Breast epithelium (tissue), 4 donors: ENCODE measurements at regions not wholly inside any gene's neighbourhood (a gene's known extent, or its start where the extent isn't known, plus 50 kb on each side); places are given as distances from the start of the nearest gene placed in this dataset.

Experiments used
- DNase-seq, 2 donors: peaks; one replicate each; pipeline ENCODE4 v3.0.0-alpha.2; 2019; ENCODE audit warnings: low spot score in 2 of 2
- H3K27ac ChIP-seq, 2 donors: fragments of 200-600 bp; sonication (generic) in 1 of 2; one replicate each; pipeline ENCODE4 v1.5.1; 2016 to 2019; ENCODE audit warnings: mild to moderate bottlenecking in 1 of 2
- H3K27me3 ChIP-seq, 2 donors: fragments of 200-600 bp; sonication (generic) in 1 of 2; one replicate each; pipeline versions ENCODE4 v1.5.1 to v1.6.0; 2017 to 2019; ENCODE audit warnings: control low read depth in 1 of 2, mild to moderate bottlenecking in 1 of 2
- H3K36me3 ChIP-seq: fragments of 200-600 bp; one replicate; pipeline ENCODE4 v1.5.1; 2019
- H3K4me1 ChIP-seq, 2 donors: fragments of 200-600 bp; sonication (generic); one replicate each; pipeline ENCODE4 v1.5.1; 2016 to 2019; ENCODE audit warnings: control low read depth in 1 of 2
- H3K4me3 ChIP-seq, 3 donors: fragments of 200-600 bp; sonication (generic); 1 replicate in 2 of 3; 2 replicates in 1 of 3; pipeline ENCODE4 v1.5.1; 2016 to 2019; ENCODE audit warnings: mild to moderate bottlenecking in 3 of 3, moderate library complexity in 2 of 3
- H3K9me3 ChIP-seq, 2 donors: fragments of 200-600 bp; sonication (generic) in 1 of 2; one replicate each; pipeline ENCODE4 v1.5.1; 2016 to 2019; ENCODE audit warnings: control low read depth in 1 of 2
- CTCF ChIP-seq, 3 donors: fragments of 450-650 bp; IDR thresholded peaks; one replicate each; pipeline ENCODE4 v1.5.1; 2016 to 2017; ENCODE audit warnings: antibody characterized with exemption in 3 of 3, mild to moderate bottlenecking in 3 of 3, moderate library complexity in 3 of 3
- POLR2A ChIP-seq: fragments of 450-650 bp; IDR thresholded peaks from one replicate; pipeline ENCODE4 v1.6.1; 2016; ENCODE audit warnings: antibody characterized with exemption, mild to moderate bottlenecking, moderate library complexity
- POLR2AphosphoS5 ChIP-seq, 3 donors: sonication (generic); formaldehyde crosslinking; IDR thresholded peaks; one replicate each; pipeline ENCODE4 v1.6.1; 2017; ENCODE audit warnings: antibody characterized with exemption in 3 of 3
- intact Hi-C: fragments of 100-400 bp; cut with DNase I; formaldehyde crosslinking; loops from one replicate; pipeline ENCODE4 v1.15.1; 2023; ENCODE audit warnings: low total_unique reads

- no peak for DNase-seq
- H3K27ac ChIP-seq: no peak overlapping the region
- intact Hi-C loops: no loop called here
- TF ChIP-seq POLR2AphosphoS5 (IDR thresholded peaks at IDR 0.05): no peak
- no peak for TF ChIP-seq CTCF (IDR thresholded peaks at IDR 0.05)
- no peak for TF ChIP-seq POLR2A
- H3K9me3 ChIP-seq: peaks cover 0 to 9% of the 10 kb centered on the region in 2 donors
- H3K4me3 ChIP-seq: no peak overlapping the region
- H3K27me3 ChIP-seq: no peaks in the 10 kb centered on the region
- H3K4me1 ChIP-seq: no peaks in the 10 kb centered on the region
- H3K36me3 ChIP-seq: no peaks in the 10 kb centered on the region
Measured at GRCh38 chr4:115418635-115419396, 305.4 kb upstream of the NDST4 start.

GRCh38 chr4:115396034-115396433 lies 282.6 kb upstream of the NDST4 start:
- H3K27ac ChIP-seq: no peak overlapping the region
- no peaks in the 10 kb centered on the region for H3K4me1 ChIP-seq
- no peaks in the 10 kb centered on the region for H3K36me3 ChIP-seq
- H3K4me3 ChIP-seq: no peak overlapping the region
- intact Hi-C loops: no loop called here
- DNase-seq: no peak
- H3K27me3 ChIP-seq: no peaks in the 10 kb centered on the region
- TF ChIP-seq POLR2AphosphoS5 (IDR thresholded peaks at IDR 0.05): no peak
- TF ChIP-seq CTCF (IDR thresholded peaks at IDR 0.05): no peak
- no peak for TF ChIP-seq POLR2A
- peaks cover 0 to 10% of the 10 kb centered on the region in 2 donors for H3K9me3 ChIP-seq

GRCh38 chr4:115376866-115377265 lies 263.4 kb upstream of the NDST4 start:
- H3K27ac ChIP-seq: no peak overlapping the region
- no peaks in the 10 kb centered on the region for H3K9me3 ChIP-seq
- TF ChIP-seq POLR2A (no peak), POLR2AphosphoS5 (IDR thresholded peaks at IDR 0.05) (no peak), CTCF (IDR thresholded peaks at IDR 0.05) (no peak)
- no peaks in the 10 kb centered on the region for H3K4me1 ChIP-seq
- no peak for DNase-seq
- H3K36me3 ChIP-seq: no peaks in the 10 kb centered on the region
- H3K4me3 ChIP-seq: no peak overlapping the region
- no peaks in the 10 kb centered on the region for H3K27me3 ChIP-seq
- intact Hi-C loops: no loop called here

- Histone ChIP-seq H3K27ac (no peak overlapping the region), H3K27me3 (no peaks in the 10 kb centered on the region), H3K4me3 (no peak overlapping the region), H3K4me1 (no peaks in the 10 kb centered on the region), H3K36me3 (no peaks in the 10 kb centered on the region), H3K9me3 (no peaks in the 10 kb centered on the region)
- DNase-seq: no peak
- intact Hi-C loops: no loop called here
- TF ChIP-seq POLR2A (no peak), POLR2AphosphoS5 (IDR thresholded peaks at IDR 0.05) (no peak), CTCF (IDR thresholded peaks at IDR 0.05) (no peak)
Measured at GRCh38 chr4:115374621-115375020, 261.2 kb upstream of the NDST4 start.

GRCh38 chr4:115370490-115370889 lies 257.1 kb upstream of the NDST4 start:
- DNase-seq: no peak
- no peak for TF ChIP-seq POLR2AphosphoS5 (IDR thresholded peaks at IDR 0.05)
- TF ChIP-seq POLR2A: no peak
- no peak for TF ChIP-seq CTCF (IDR thresholded peaks at IDR 0.05)
- Histone ChIP-seq H3K4me3 (no peak overlapping the region), H3K36me3 (no peaks in the 10 kb centered on the region), H3K4me1 (no peaks in the 10 kb centered on the region), H3K9me3 (peaks cover 0 to 3% of the 10 kb centered on the region in 2 donors), H3K27me3 (no peaks in the 10 kb centered on the region), H3K27ac (no peak overlapping the region)
- intact Hi-C loops: no loop called here
